ENCODE measurements at regions not wholly inside any gene's neighbourhood (a gene's known extent, or its start where the extent isn't known, plus 50 kb on each side); places are given as distances from the start of the nearest gene placed in this dataset.

DNA sequence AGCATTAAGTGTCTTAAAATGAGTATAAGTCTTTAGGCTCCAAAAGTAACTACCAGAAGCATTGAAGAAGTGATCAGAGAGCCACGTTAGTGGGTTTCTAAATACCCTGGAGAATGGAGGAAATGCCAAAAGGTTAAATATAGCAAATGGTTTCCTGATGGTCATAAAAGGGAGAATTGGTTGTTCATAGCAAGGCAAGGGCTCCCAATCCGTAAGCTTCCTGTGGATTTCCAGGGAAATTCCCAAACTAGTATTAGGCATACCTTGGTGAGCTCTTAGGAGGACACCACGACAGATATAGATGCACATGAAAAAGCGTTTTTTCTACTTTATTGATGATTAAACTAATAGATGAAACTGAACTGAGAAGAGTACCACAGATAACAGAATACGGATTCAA lies 410.9 kb downstream of the FOXO1 start:
- TF ChIP-seq POLR2A (IDR thresholded peaks at IDR 0.05): no peak
- TF ChIP-seq, protein P1, sequence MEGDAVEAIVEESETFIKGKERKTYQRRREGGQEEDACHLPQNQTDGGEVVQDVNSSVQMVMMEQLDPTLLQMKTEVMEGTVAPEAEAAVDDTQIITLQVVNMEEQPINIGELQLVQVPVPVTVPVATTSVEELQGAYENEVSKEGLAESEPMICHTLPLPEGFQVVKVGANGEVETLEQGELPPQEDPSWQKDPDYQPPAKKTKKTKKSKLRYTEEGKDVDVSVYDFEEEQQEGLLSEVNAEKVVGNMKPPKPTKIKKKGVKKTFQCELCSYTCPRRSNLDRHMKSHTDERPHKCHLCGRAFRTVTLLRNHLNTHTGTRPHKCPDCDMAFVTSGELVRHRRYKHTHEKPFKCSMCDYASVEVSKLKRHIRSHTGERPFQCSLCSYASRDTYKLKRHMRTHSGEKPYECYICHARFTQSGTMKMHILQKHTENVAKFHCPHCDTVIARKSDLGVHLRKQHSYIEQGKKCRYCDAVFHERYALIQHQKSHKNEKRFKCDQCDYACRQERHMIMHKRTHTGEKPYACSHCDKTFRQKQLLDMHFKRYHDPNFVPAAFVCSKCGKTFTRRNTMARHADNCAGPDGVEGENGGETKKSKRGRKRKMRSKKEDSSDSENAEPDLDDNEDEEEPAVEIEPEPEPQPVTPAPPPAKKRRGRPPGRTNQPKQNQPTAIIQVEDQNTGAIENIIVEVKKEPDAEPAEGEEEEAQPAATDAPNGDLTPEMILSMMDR (IDR thresholded peaks at IDR 0.05): no peak
